CD14-positive monocyte (primary cell): ENCODE measurements at regions not wholly inside any gene's neighbourhood (a gene's known extent, or its start where the extent isn't known, plus 50 kb on each side); places are given as distances from the start of the nearest gene placed in this dataset.

ENCODE experiments used
- DNase-seq, 3 donors: peaks; one replicate each; pipeline ENCODE4 v3.0.0-alpha.2; 2011 to 2022
- H2AFZ ChIP-seq: 2 replicates; pipeline ENCODE4 v1.6.0; 2012; ENCODE audit warnings: mild to moderate bottlenecking, low read depth, low read length, inconsistent platforms; ENCODE audit not compliant: insufficient read depth, poor library complexity, severe bottlenecking
- H3K27ac ChIP-seq, 2 donors: 1 replicate in 1 of 2; 2 replicates in 1 of 2; pipeline ENCODE4 v1.5.1; 2012 to 2013; ENCODE audit warnings: low read length in 2 of 2, control low read depth in 1 of 2, inconsistent platforms in 1 of 2, low read depth in 1 of 2, mild to moderate bottlenecking in 1 of 2
- H3K27me3 ChIP-seq, 2 donors: one replicate each; pipeline versions ENCODE4 v1.6.0 to v1.6.1; 2011 to 2013; ENCODE audit warnings: low read length in 2 of 2; ENCODE audit not compliant: control insufficient read depth in 2 of 2, insufficient read depth in 2 of 2
- H3K36me3 ChIP-seq, 2 donors: replicated peaks in 1 of 2; 1 replicate in 1 of 2; 2 replicates in 1 of 2; pipeline versions ENCODE4 v1.5.1 to v1.6.1; 2012 to 2013; ENCODE audit warnings: low read length in 2 of 2, control low read depth in 1 of 2, inconsistent platforms in 1 of 2, mild to moderate bottlenecking in 1 of 2; ENCODE audit not compliant: insufficient read depth in 2 of 2, control insufficient read depth in 1 of 2
- H3K4me1 ChIP-seq, 2 donors: 1 replicate in 1 of 2; 2 replicates in 1 of 2; pipeline versions ENCODE4 v1.5.1 to v1.6.1; 2012 to 2013; ENCODE audit warnings: low read length in 2 of 2, control low read depth in 1 of 2, inconsistent platforms in 1 of 2, mild to moderate bottlenecking in 1 of 2, moderate library complexity in 1 of 2; ENCODE audit not compliant: insufficient read depth in 2 of 2, control insufficient read depth in 1 of 2
- H3K4me2 ChIP-seq: replicated peaks from 2 replicates; pipeline ENCODE3; 2012; ENCODE audit warnings: low read length, moderate library complexity, mild to moderate bottlenecking; ENCODE audit not compliant: poor library complexity, severe bottlenecking; ENCODE audit errors: extremely low read depth
- H3K4me3 ChIP-seq, 3 experiments: fragments of 200-600 bp in 1 of 3; sonication (generic) in 1 of 3; replicated peaks in 1 of 3; 1 replicate in 2 of 3; 2 replicates in 1 of 3; pipeline ENCODE4 v1.5.1; 2011 to 2013; ENCODE audit warnings: low read length in 3 of 3, mild to moderate bottlenecking in 3 of 3, control low read depth in 2 of 3, low read depth in 2 of 3, inconsistent platforms in 1 of 3, moderate library complexity in 1 of 3
- H3K79me2 ChIP-seq: 2 replicates; pipeline ENCODE4 v1.6.0; 2012; ENCODE audit warnings: mild to moderate bottlenecking, control low read depth, inconsistent platforms, low read length, moderate library complexity; ENCODE audit not compliant: insufficient read depth
- H3K9ac ChIP-seq: 2 replicates; pipeline ENCODE4 v1.6.0; 2017; ENCODE audit warnings: low read length, mild to moderate bottlenecking; ENCODE audit not compliant: insufficient read depth, poor library complexity, severe bottlenecking
- H3K9me3 ChIP-seq, 2 donors: replicated peaks in 1 of 2; 1 replicate in 1 of 2; 2 replicates in 1 of 2; pipeline versions ENCODE4 v1.5.1 to v1.6.1; 2012 to 2013; ENCODE audit warnings: low read length in 2 of 2, control low read depth in 1 of 2; ENCODE audit not compliant: control insufficient read depth in 1 of 2, insufficient read depth in 1 of 2
- H4K20me1 ChIP-seq: 2 replicates; pipeline ENCODE4 v1.6.0; 2012; ENCODE audit warnings: mild to moderate bottlenecking, low read length, control low read depth, moderate library complexity; ENCODE audit not compliant: insufficient read depth
- H3K27ac Mint-ChIP-seq, 7 donors: one replicate each; pipeline ENCODE4 v1.8.0; 2020; ENCODE audit warnings: mild to moderate bottlenecking in 7 of 7, mixed read lengths in 7 of 7, moderate library complexity in 6 of 7, inconsistent platforms in 2 of 7
- H3K27me3 Mint-ChIP-seq, 3 donors: one replicate each; pipeline ENCODE4 v1.8.0; 2021 to 2022; ENCODE audit warnings: low read depth in 3 of 3, mild to moderate bottlenecking in 3 of 3, mixed read lengths in 3 of 3, moderate library complexity in 3 of 3, inconsistent platforms in 1 of 3
- H3K36me3 Mint-ChIP-seq, 2 donors: one replicate each; pipeline ENCODE4 v1.8.0; 2020; ENCODE audit warnings: mixed read lengths in 2 of 2, inconsistent platforms in 1 of 2, mild to moderate bottlenecking in 1 of 2
- H3K4me1 Mint-ChIP-seq: one replicate; pipeline ENCODE4 v1.8.0; 2020; ENCODE audit warnings: mild to moderate bottlenecking, mixed read lengths
- H3K4me3 Mint-ChIP-seq, 2 donors: one replicate each; pipeline ENCODE4 v1.8.0; 2020; ENCODE audit warnings: mild to moderate bottlenecking in 2 of 2, mixed read lengths in 2 of 2, moderate library complexity in 1 of 2
- H3K9me3 Mint-ChIP-seq, 7 donors: one replicate each; pipeline ENCODE4 v1.8.0; 2020 to 2022; ENCODE audit warnings: mixed read lengths in 7 of 7, mild to moderate bottlenecking in 6 of 7, moderate library complexity in 6 of 7, inconsistent platforms in 2 of 7
- WGBS: methylation state at CpG from one replicate; pipeline ENCODE4 v1.1.5; 2013; ENCODE audit warnings: missing lambda C conversion rate; ENCODE audit not compliant: insufficient coverage; 5-methylcytosine and 5-hydroxymethylcytosine counted together
- intact Hi-C, 2 donors: fragments of 100-400 bp; cut with micrococcal nuclease; formaldehyde crosslinking; loops; one replicate each; pipeline versions ENCODE4 v1.15.0 to v1.15.1; 2023
- TF ChIP-seq, protein P1 (sequence below): fragments of 200-600 bp; IDR thresholded peaks from one replicate; pipeline ENCODE4 v1.8.0; 2022; ENCODE audit warnings: antibody characterized with exemption, mild to moderate bottlenecking

DNA sequence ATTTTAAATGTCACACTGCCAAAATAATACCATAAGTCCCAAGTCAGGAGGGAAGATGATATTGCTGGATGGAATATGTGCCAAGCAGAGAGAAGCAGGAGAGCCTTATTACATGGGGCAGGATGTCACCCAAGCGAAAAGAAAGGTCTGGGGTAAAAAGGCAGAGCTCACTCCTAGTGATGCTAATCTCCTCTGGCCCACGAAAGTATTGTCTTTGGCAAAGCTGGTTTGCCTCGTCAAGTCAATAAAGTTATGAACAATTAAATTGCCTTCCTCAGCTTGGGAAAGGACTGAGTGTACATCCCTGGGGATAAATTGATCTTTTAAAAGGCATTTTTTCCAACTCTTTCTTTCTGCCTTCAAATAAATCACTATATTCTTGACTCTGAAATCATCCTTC is 220.6 kb downstream of the DMAC1 start:
- Mint-ChIP-seq H3K4me1 (no peaks in the 10 kb centered on the region), H3K27ac (no peak overlapping the region), H3K4me3 (no peak overlapping the region), H3K36me3 (no peaks in the 10 kb centered on the region), H3K27me3 (peaks cover 0 to 4% (median 2%) of the 10 kb centered on the region in 3 donors), H3K9me3 (peaks cover 0 to 4% (median 0%) of the 10 kb centered on the region in 7 donors)
- H3K4me2 ChIP-seq, result no peak overlapping the region
- no peaks in the 10 kb centered on the region for H3K9me3 ChIP-seq
- H3K79me2 ChIP-seq, result no peaks in the 10 kb centered on the region
- H3K4me1 ChIP-seq, result no peaks in the 10 kb centered on the region
- intact Hi-C loops, result loop anchor here in 1 of 2 donors (10.0 kb wide), 1 partner anchor 1316 kb away; no protein-coding TSS in a partner anchor
- no peak overlapping the region for H3K27ac ChIP-seq
- no peaks in the 10 kb centered on the region for H3K27me3 ChIP-seq
- TF ChIP-seq, protein P1, sequence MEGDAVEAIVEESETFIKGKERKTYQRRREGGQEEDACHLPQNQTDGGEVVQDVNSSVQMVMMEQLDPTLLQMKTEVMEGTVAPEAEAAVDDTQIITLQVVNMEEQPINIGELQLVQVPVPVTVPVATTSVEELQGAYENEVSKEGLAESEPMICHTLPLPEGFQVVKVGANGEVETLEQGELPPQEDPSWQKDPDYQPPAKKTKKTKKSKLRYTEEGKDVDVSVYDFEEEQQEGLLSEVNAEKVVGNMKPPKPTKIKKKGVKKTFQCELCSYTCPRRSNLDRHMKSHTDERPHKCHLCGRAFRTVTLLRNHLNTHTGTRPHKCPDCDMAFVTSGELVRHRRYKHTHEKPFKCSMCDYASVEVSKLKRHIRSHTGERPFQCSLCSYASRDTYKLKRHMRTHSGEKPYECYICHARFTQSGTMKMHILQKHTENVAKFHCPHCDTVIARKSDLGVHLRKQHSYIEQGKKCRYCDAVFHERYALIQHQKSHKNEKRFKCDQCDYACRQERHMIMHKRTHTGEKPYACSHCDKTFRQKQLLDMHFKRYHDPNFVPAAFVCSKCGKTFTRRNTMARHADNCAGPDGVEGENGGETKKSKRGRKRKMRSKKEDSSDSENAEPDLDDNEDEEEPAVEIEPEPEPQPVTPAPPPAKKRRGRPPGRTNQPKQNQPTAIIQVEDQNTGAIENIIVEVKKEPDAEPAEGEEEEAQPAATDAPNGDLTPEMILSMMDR, result no peak
- no peak overlapping the region for H3K9ac ChIP-seq
- no peak overlapping the region for H3K4me3 ChIP-seq
- no peaks in the 10 kb centered on the region for H3K36me3 ChIP-seq
- 100% methylated on average over 1 of the region's 3 CpGs for WGBS
- DNase-seq, result no peak
- no peaks in the 10 kb centered on the region for H4K20me1 ChIP-seq
- no peak overlapping the region for H2AFZ ChIP-seq

GRCh38 chr9:7570107-7570720 is 229.4 kb downstream of the DMAC1 start:
- Histone ChIP-seq H4K20me1 (no peaks in the 10 kb centered on the region), H3K4me1 (no peaks in the 10 kb centered on the region), H3K4me2 (no peak overlapping the region), H3K9ac (no peak overlapping the region), H3K79me2 (no peaks in the 10 kb centered on the region), H3K36me3 (no peaks in the 10 kb centered on the region), H3K9me3 (no peaks in the 10 kb centered on the region), H3K4me3 (no peak overlapping the region), H3K27ac (no peak overlapping the region), H3K27me3 (no peaks in the 10 kb centered on the region), H2AFZ (no peak overlapping the region)
- no peak overlapping the region for H3K4me3 Mint-ChIP-seq
- peak; percentile 9 to 26 (median 21) for DNase-seq
- no CpG with 5 or more reads among the region's 1 CpG for WGBS
- H3K27ac Mint-ChIP-seq, result no peak overlapping the region
- intact Hi-C loops, result loop anchor here in 1 of 2 donors (10.0 kb wide), 1 partner anchor 1325 kb away; no protein-coding TSS in a partner anchor
- H3K36me3 Mint-ChIP-seq, result no peaks in the 10 kb centered on the region
- H3K27me3 Mint-ChIP-seq, result peaks cover 0 to 2% (median 2%) of the 10 kb centered on the region in 3 donors
- H3K4me1 Mint-ChIP-seq, result no peaks in the 10 kb centered on the region
- TF ChIP-seq, protein P1, result peak; percentile 82
- H3K9me3 Mint-ChIP-seq, result no peaks in the 10 kb centered on the region
